HL-60/S4 (cell line): ENCODE measurements at regions not wholly inside any gene's neighbourhood (a gene's known extent, or its start where the extent isn't known, plus 50 kb on each side); places are given as distances from the start of the nearest gene placed in this dataset.

Source experiments
- in situ Hi-C: fragments of 300-500 bp; cut with MboI; formaldehyde crosslinking; loops from 2 replicates; pipeline ENCODE4 v1.14.3; 2022; ENCODE audit warnings: low sequenced_read_pairs

- in situ Hi-C loops: no loop called here
Observed at GRCh38 chr2:16303761-16304160, 361.9 kb downstream of the CYRIA start.

DNA sequence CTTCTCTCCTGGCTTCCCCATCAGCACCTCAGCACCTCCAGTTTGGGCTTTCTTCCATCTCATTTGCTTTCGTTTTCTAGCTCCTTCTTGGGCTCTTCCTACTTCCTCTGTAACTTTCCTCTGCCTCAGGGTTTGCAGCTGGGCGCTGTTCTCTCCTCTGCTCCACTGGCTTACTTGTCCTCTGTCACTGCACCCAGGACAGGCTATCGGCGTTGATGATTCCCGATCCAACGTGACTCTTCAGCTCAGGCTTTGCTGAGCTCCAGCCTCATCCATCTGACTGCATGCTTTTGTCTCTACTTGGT is 362.4 kb downstream of the CYRIA start:
- in situ Hi-C loops: no loop called here

GRCh38 chr2:16302431-16303272 is 362.3 kb downstream of the MYCN start:
- in situ Hi-C loops: no loop called here

GRCh38 chr2:16301961-16302360 is 361.6 kb downstream of the MYCN start:
- in situ Hi-C loops: no loop called here

DNA sequence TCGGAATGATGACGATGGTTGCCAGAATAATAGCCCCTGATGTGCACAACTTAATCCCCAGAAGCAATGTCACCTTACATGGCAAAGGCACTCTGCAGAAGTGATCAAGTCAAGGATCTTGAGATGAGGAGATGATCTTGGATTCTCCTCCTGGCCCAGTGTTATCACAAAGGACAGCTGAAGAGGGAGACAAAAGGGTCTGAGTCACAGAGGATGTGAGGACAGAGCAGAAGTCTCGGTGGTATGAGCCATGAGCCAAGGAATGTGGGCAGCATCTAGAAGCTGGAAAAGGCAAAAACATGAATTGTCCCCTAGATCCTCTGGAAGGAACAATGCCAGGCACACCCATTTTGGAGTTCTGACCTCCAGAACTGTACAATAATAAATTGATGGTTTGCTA is 358.5 kb downstream of the MYCN start:
- in situ Hi-C loops: no loop called here

DNA sequence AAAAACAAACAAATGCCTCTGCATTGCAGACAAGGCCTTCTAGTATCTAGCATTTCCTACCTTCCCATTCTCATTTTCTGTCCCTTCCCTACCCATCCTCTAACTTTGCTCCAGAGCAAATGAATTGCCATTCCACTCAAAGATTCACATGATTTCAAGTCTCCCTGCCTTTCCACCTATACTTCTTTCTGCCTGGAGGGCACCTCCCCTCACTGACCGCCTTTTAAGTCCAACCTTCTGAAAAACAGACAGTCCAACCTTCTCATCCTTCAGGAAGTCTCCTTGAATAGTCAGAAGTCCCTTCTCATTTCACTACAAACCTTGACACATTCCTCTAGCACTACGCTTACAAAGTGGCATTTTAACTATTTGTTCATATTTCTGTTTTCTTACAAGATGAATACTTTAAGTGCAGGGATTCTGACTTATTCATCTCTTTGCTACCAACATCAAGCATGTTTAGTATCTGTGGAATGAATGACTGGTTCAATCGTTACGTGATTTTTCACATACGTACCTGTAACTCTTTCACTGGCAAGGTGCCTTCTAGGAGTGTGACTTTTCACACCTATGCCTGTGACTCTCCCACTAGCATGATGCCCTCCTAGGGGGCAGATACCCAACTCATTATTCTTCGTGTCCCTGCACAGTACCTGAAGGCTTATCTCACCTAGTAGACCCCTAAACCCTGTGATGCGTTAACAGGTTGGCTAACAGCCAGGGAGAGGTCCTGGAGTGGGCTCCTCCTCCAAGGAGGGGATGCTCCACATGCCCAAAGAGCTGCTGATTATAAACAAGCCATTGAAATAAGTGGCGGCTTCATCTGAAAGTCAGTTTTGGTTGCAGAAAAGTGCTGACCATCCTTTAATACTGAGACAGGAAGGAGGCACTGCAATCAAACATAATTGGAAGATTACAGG is 356.2 kb downstream of the MYCN start:
- in situ Hi-C loops: no loop called here

- in situ Hi-C loops: no loop called here
Observed at GRCh38 chr2:16296038-16296290, 355.6 kb downstream of the MYCN start.

GRCh38 chr2:16294791-16295190 is 354.4 kb downstream of the MYCN start:
- in situ Hi-C loops: no loop called here

DNA sequence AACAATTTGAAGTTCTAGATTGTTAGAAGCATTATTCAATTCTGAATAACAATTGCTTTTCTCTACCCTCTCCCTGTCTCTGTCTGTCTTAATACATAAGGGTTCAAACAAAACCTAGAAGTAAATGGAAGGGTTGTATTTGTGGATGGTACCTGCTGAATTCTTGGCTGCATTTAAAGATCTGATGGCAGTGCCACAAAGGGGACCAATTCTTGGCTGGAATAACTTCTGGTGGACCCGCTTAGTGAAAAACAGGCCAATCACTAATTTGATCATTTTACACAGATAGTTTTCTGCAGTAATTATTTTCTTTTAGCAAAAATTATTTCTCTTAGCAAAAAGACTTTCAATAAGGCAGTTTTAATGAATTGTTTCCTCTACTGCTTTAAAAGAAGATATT is 353.5 kb downstream of the MYCN start:
- in situ Hi-C loops: no loop called here

- in situ Hi-C loops: no loop called here
Observed at GRCh38 chr2:16293398-16293797, 353.0 kb downstream of the MYCN start.

DNA sequence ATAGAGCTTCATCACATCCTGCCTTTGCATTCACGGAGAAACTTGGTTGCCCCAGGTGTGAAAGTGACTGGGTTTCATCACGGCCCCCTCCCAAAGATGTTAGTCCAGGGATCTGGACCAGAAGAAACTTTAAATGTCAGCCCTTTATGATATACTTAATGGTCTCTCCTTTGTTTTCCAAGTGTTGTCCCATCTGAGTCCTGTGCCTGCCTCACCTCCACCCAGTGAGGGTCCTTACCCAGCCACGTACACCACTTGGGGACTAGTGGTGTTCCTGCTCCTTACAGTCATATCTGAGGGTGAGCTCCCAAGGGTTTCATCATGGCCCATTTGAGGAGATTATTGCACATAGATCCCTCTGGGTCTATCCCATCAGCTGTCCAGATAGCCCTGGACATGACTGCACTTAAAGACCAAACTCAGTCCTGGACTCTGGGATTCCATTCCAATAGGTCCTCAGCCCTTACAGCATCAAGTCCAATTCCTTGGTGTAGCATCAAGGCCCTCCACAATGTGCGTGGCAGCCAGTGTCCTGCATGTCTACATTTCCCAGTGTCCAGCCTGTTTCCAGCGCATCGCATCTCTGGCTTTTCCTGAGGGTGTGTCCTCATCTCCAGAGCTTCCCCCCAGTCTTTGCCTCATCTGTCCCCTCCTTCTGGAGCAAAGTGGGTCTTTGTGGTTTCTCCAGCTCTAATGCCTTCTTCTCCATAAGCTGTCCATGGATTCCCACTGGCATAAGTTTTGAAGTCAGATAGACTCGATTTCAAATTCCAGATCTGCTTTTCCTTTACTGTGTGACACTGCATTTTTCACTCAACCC is 351.6 kb downstream of the MYCN start:
- in situ Hi-C loops: no loop called here

- in situ Hi-C loops: no loop called here
Observed at GRCh38 chr2:16291226-16291625, 350.9 kb downstream of the MYCN start.

- in situ Hi-C loops: no loop called here
Observed at GRCh38 chr2:16290311-16291020, 350.1 kb downstream of the MYCN start.

- in situ Hi-C loops: no loop called here
Observed at GRCh38 chr2:16288371-16289112, 348.2 kb downstream of the MYCN start.

DNA sequence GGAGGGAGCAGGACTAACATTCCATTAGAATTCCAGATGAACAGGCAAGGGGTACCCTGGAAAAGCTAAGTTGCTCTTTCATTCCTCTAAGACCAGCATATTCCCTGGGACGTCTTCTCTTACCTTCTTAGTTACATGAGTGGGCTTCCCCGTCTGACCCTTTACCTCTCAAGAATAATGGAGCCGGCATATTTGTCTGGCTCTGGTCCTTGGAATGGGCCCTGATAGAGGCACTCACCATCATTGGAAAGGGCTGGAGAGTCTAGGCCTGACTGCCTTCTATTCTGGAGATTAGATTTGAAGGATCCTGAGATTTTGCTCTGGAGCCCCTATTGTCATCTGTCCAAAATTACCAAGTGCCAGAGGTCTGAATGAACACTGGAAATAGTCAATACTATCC is 347.5 kb downstream of the MYCN start:
- in situ Hi-C loops: no loop called here

- in situ Hi-C loops: no loop called here
Observed at GRCh38 chr2:16287281-16287680, 346.9 kb downstream of the MYCN start.

DNA sequence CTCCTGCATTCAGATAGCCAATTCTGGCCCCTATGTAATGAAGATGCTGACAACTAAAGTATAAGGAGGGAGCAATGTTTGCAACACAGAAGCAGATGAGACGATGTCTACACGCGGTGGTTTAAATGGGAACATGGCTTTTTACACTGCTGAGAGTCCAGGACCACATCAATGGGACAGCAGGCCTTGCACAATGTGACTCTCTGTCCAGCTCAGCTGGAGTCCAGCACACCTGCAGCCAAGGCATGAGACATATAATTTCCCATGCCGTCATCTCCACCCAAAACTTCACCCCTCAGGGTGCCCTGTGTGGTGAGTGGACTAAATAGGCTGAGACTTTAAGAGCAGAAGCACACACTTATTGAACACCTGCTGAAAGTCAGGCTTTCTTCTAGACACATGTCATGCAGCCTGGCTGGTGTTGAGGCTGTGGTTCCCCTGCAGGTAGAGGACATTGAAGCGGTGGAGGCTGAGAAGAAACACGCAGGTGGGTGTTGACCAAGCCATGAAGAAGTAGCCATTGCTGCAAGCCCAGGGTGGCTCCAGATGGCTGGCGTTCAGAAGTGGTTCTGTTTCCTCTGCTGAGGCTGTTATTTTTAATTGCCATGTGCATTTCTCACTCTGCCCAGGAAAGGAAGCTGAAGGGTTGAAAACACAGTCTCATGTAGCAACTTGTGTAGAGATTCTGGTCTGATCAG is 345.6 kb downstream of the MYCN start:
- in situ Hi-C loops: no loop called here

DNA sequence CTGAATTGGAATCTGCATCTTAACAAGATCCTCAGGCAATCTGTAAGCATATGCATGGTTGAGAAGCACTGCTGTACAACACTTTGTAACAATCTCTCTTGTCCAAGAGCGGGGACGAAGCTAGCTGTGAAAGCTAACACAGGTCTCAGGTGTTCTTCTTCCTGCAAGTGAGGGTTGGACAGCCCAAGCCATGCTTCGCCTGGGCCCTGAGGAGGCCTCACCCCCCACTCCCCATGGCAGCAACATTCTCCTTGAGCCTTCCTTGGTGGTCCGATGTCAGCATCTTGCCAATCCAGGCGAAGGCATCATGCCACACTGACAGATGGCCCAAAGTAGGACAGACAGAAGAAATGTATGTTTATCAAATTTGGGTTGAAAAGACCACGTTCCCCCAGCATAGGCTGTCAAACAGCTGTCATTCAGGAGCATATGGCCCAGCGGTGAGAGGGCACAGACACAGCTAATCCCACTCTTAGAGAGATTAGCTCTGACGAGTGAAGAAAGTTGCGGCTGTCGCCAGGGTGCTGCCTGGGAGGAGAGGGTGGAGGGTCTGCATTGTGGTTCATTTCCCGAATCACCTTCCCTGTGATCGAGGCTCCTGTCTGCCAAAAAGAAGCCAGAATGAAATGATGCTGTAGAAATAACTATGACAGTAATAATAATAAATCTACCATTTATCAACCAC is 344.7 kb downstream of the MYCN start:
- in situ Hi-C loops: no loop called here
